ENCODE measurements at regions not wholly inside any gene's neighbourhood (a gene's known extent, or its start where the extent isn't known, plus 50 kb on each side); places are given as distances from the start of the nearest gene placed in this dataset.

DNA sequence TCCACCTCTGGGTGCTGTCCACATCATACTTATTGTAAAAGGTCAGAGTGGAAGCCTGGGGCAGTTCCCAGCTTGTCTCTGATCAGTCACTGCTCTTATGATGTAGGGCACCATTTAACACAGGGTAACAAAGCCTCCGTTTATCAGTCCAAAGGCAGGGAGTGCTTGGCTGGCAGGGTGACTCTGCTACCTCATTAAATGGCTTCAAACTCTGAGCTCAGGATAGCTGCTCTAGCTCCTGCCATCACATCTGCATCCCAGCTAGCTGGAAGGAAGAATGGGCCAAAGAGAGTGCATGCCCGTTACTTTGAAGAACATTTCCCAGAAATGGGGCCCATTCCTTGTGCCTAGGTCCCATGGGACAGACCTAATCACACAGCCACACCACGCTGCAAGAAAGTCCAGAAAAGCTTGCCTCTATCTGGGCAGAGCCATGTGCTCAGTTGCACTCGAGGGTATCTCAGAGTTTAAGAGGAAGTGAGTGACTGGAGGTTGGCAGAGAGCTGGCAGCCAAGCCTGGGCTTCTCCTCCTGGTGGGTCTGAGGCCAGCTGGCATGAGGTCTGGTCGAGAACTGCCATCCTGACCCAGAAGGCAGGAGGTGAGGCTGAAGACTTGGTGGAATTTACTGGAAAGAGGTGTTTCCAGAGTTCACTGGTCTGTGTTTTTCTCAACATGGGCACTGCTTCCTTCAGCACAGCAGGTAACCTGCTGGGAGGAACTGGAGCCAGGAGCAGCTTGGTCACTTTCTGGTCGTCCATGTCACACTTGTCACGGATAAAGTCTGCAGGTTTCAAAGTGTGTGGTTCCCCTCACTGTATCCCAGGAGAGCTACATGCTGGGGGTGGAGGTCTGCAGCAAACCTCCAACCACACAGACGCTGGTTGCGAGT lies 935.7 kb downstream of the BRD1 start:
- DNase-seq: no peak

DNA sequence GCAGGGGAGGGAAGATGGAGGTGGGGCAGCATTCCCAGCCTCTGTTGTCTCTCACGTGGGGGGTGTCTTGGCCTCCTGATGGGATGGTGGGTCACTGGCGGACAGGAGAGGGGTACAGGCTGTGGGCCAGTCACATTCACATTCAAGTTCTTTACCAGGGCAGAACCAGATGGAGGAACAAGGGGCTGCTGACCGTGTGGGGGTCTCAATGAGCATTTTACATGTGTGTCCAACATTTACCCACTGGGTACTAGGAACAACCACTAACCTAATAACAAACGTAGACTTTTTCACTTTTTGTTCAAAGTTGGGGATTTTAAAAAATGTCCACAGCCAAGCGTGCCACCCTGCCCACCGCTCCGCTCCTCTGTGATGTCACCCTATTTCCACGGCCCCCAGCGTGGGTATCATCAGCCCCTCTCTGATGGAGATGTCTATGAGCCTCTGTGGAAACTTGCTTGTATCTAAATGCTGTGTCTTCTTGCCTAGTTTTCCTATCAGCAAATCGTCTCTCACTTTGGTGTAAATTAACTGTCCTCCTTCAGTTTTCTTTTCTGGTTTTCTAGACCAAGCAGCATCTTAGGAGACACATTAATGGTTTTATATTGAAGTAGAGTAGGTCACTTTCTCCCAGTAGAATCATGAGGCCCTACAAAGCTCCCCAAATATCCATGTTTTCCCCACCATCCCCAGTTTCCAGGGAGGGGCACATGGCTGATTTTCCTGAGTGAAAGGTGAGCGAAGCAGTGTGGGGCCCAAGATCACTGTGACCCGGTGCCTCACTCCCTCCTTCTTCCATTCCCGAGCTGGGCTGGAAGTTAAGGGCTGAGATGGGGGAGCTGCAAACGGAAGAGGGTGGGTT lies 936.7 kb downstream of the BRD1 start:
- no peak for DNase-seq

- no peak for DNase-seq
These were observed 937.6 kb downstream of the BRD1 start for GRCh38 chr22:48889887-48890692.

DNA sequence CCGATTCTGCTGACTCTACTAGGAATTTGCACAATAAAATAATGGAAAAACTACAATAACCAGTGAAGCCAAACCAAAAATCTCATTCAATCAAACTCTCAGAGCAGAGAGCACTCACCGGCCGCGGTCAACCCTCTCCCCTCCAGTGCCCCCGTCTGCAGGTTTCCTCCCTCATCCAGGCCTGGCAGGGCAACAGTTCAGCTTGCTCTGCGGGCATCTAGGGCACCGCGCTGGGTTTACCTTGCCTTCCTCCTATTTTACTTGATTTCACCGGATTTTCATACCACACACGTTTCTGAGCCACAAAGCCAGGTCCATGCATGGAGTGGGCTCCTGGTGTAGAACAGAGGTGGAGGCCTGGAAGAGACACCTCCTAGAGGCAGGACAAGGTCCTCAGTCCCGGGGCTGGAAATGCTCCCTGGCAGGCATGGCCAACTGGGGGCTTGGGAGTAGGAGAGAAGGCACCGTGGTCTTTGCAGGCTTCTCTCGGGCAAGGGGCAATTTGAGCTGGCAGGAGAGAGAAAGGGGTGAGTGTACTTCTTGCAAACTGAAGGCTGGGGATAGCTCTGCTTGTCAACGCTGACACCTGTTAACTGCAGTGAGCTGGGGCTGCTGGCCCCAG lies 938.4 kb downstream of the BRD1 start:
- no peak for DNase-seq

DNA sequence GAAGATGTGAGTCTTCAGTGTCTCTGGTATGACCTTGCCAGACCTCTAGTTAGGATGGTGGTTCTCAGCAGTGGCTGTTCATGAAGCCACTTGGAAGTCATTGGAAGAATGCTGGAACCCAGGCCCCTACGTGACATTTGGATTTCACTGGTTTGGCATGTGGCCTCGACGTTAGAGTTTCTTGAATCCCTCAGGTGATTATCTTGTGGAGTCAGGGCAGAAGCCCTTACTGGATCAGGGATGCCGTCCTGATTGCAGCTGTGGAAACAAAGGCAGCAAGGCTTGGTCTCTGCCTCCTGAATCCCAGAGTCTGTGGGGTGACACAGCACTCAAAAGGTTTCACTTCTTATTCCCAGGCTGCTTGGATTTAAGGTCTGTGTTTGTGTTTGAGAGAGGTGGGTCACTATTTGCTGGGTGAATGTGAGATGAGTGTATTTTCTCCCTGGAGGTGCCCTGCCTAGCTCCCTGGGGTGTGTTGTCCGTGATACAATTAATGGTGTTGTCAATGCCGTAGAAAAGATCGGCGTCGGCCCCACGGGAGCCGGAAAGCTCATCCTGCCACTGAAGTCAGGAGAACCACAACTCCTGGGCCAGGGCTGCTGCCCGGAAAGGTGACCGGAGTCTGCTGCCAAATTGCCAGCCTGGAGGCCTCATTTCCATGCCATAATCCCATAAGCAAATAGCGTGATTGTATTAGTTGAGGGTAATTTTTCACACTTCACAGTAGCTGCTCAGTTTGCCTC lies 939.0 kb downstream of the BRD1 start:
- no peak for DNase-seq

GRCh38 chr22:48887394-48888332 lies 940.0 kb downstream of the BRD1 start:
- no peak for DNase-seq

- no peak for DNase-seq
These were observed 940.9 kb downstream of the BRD1 start for GRCh38 chr22:48886604-48887393.

DNA sequence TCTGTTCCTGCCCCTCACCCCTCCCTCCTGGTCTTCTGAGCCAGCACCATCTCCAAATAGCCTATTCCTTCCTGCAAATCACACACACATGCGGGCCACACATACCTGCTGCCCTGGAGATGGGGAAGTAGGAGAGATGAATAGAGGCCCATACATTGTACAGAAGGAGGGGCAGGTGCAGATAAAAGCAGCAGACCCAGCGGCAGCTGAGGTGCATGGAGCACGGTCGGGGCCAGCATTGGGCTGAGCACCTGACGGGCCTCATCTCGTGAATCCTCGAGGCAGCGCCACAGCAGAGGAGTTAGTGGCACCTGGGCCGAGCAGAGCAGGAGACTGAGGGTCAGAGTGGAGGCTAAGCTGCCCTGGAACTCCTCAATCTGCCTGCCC lies 941.8 kb downstream of the BRD1 start:
- no peak for DNase-seq

GRCh38 chr22:48885271-48885918 lies 942.3 kb downstream of the BRD1 start:
- DNase-seq: no peak

- DNase-seq: no peak
These were observed 942.9 kb downstream of the BRD1 start for GRCh38 chr22:48884786-48885185.

DNA sequence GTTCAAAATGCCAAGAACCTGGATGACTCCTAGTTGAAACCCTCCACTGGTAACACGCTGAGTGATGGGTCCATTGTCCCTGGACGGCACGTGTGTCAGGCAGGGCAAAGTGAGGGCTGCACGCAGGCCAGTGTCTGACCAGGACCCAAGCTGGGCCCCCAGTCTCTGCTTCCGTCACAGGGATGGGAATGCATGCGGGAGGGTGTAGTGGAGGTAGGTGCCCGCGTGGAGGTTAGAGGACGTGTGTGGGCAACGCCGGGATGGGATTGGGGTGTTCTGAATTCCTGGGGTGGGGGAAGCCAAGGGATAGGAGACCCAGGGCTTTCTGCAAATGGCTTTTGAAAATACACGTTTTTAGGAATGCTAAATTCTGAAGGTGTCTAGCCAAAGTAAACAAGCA lies 943.3 kb downstream of the BRD1 start:
- DNase-seq: no peak

DNA sequence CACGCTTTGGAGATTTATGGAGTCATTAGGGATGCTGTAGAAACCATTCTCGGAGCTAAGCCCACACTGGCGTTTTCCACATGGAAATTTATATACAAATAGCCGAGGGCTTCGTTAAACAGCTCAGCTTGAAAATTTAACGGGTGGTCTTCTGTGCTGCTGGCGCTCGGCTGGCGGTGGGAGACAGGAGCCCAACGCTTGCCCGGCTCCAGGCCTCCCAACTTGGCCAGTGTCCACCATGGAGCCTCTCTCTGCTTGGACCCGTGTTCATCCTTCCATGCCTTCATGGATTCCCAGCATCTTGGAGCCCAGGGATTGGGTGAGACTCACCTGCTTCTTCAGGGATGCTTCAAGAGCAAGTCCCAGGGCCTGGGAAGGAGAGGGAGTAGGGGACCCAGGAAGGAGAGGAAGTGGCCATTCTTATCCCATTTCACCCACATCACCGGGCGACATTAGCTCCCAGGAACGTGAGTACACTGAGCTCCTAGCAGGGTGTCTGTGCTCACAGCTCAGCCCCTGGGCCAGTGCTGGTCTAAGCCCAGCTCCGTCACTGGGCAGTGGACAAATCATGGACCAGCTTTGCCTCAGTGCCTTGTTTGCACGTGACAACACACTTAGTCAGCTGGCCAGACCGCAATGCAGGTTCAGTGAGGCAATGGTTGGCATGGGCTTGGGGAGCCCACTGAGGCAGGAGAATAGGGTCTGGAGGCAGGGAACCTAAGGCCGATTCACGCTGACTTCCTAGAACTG lies 944.3 kb downstream of the BRD1 start:
- DNase-seq: no peak

DNA sequence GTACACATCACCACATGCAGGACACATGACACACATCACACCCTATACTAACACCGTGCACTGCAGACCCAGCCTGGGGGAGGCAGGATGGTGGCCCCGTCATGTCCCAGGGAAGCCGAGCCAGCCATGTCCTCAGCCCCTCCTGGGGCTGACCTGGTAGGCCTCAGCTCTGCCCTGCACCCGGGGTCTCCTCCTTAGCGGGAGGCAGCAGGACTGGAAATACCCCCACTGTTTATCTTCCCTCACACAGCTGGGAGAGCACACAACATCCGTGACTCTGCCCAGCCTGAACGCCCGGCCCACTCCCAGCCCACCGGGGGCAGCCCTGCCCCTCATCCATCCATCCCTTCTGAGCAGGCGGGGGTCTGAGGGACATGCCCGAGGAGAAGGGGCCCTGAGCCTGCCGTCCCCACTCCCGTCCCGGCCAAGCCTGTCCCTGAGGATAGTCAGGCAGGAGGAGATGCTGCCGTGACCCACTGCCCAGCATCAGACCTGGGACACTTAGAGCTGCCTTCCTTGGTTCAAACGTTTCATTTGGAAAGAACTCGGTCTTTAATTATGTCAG lies 945.0 kb downstream of the BRD1 start:
- no peak for DNase-seq

- no peak for DNase-seq
These were observed 946.2 kb downstream of the BRD1 start for GRCh38 chr22:48881326-48881980.

- no peak for DNase-seq
These were observed 946.9 kb downstream of the BRD1 start for GRCh38 chr22:48880749-48881148.

GRCh38 chr22:48876951-48877350 lies 950.7 kb downstream of the BRD1 start:
- DNase-seq: no peak

- DNase-seq: no peak
These were observed 952.7 kb downstream of the BRD1 start for GRCh38 chr22:48874956-48875355.

GRCh38 chr22:48873191-48873520 lies 954.5 kb downstream of the BRD1 start:
- no peak for DNase-seq
